Esophagus (tissue), 2 donors: ENCODE measurements at regions not wholly inside any gene's neighbourhood (a gene's known extent, or its start where the extent isn't known, plus 50 kb on each side); places are given as distances from the start of the nearest gene placed in this dataset.

Source experiments
- H3K27ac ChIP-seq, 2 donors: one replicate each; pipeline ENCODE4 v1.5.1; 2013; ENCODE audit warnings: low read depth in 2 of 2, mild to moderate bottlenecking in 2 of 2, inconsistent platforms in 1 of 2, low read length in 1 of 2, moderate library complexity in 1 of 2
- H3K27me3 ChIP-seq, 2 donors: one replicate each; pipeline ENCODE4 v1.6.1; 2013; ENCODE audit warnings: low read length in 2 of 2, control low read depth in 1 of 2, mild to moderate bottlenecking in 1 of 2; ENCODE audit not compliant: insufficient read depth in 2 of 2, control insufficient read depth in 1 of 2
- H3K36me3 ChIP-seq, 2 donors: one replicate each; pipeline ENCODE4 v1.6.1; 2013; ENCODE audit warnings: low read length in 1 of 2; ENCODE audit not compliant: control insufficient read depth in 2 of 2, insufficient read depth in 2 of 2
- H3K4me1 ChIP-seq, 2 donors: one replicate each; pipeline ENCODE4 v1.6.1; 2013; ENCODE audit warnings: low read length in 1 of 2; ENCODE audit not compliant: control insufficient read depth in 2 of 2, insufficient read depth in 2 of 2
- H3K4me3 ChIP-seq, 2 donors: one replicate each; pipeline ENCODE4 v1.5.1; 2013; ENCODE audit warnings: low read length in 2 of 2, mild to moderate bottlenecking in 2 of 2, low read depth in 1 of 2, moderate library complexity in 1 of 2
- H3K9me3 ChIP-seq, 2 donors: one replicate each; pipeline ENCODE4 v1.6.1; 2013; ENCODE audit warnings: mild to moderate bottlenecking in 2 of 2, low read depth in 1 of 2, low read length in 1 of 2, moderate library complexity in 1 of 2; ENCODE audit not compliant: control insufficient read depth in 2 of 2, insufficient read depth in 1 of 2
- WGBS, 2 donors: extraction: QIAGEN DNeasy Blood & Tissue Kit; methylation state at CpG; one replicate each; pipeline ENCODE4 v1.1.7; 2013; 5-methylcytosine and 5-hydroxymethylcytosine counted together
- donor health status: healthy with polysubstance abuse.
- donor health status: Bipolar disorder and iron deficiency.

GRCh38 chr1:234862944-234863515, 253.1 kb upstream of the IRF2BP2 start:
- peaks cover 0 to 16% of the 10 kb centered on the region in 2 donors for H3K4me1 ChIP-seq
- H3K4me3 ChIP-seq = no peak overlapping the region
- 14 to 34% methylated on average over 13 of the region's 13 CpGs for WGBS, 2 donors
- H3K27ac ChIP-seq = peak overlapping the region; percentile 42 to 62
- no peaks in the 10 kb centered on the region for H3K27me3 ChIP-seq
- peaks cover 0 to 2% of the 10 kb centered on the region in 2 donors for H3K9me3 ChIP-seq
- no peaks in the 10 kb centered on the region for H3K36me3 ChIP-seq

DNA sequence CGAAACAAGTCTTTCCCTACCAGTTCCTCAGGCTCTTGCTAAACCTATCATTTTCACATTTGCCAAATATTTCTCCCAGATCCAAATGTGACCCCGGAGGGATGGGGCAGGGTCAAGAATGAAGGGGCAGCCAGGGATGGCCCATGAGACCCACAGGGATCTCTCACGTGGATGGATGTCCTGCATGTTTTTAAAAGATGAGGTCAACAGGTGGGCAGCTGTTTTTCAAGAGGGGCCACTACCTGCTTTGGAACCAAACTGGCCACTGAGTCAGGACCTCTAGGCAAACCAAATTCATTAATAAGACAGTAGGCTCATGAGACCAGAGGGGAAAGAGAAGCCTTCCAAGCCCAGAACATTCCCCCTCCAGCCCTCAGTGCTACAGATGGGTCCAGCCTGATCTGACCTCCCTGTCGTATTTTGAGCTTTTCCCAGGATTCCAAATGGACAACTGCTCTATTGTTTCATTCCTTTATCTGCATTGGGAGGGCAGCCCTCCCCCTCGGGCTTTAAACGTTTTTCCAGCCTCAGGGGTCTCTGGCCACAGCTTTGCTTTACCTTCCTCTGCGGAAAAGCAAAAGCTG, 252.5 kb upstream of the IRF2BP2 start:
- 37 to 43% methylated on average over 7 of the region's 7 CpGs for WGBS, 2 donors
- no peaks in the 10 kb centered on the region for H3K36me3 ChIP-seq
- peaks cover 0 to 2% of the 10 kb centered on the region in 2 donors for H3K9me3 ChIP-seq
- H3K4me3 ChIP-seq = no peak overlapping the region
- peaks cover 0 to 16% of the 10 kb centered on the region in 2 donors for H3K4me1 ChIP-seq
- H3K27me3 ChIP-seq = no peaks in the 10 kb centered on the region
- H3K27ac ChIP-seq = peak overlapping the region; percentile 42 to 62

DNA sequence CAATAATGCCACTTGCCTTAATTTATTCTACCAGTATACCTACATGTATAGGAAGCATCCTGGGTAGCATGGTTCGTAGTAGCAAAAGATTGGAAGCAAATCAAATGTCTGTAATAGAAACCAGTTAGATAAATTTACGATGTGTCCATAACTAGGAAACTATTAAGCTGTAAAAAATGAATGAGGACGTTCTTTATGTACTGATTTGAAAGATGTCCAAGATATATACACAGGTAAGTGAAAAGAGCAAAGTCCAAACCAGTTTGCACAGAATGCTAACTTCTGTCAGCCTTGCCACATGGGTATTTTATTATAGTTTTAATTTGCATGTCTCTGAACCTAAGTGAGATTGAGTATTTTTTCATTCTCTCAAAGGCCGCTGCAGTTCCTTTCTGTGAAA, 251.8 kb upstream of the IRF2BP2 start:
- Histone ChIP-seq H3K4me1 (peaks cover 0 to 16% of the 10 kb centered on the region in 2 donors), H3K27me3 (no peaks in the 10 kb centered on the region), H3K4me3 (no peak overlapping the region), H3K36me3 (no peaks in the 10 kb centered on the region), H3K27ac (no peak overlapping the region), H3K9me3 (peaks cover 0 to 2% of the 10 kb centered on the region in 2 donors)
- 57 to 58% methylated on average over 4 of the region's 4 CpGs for WGBS, 2 donors

DNA sequence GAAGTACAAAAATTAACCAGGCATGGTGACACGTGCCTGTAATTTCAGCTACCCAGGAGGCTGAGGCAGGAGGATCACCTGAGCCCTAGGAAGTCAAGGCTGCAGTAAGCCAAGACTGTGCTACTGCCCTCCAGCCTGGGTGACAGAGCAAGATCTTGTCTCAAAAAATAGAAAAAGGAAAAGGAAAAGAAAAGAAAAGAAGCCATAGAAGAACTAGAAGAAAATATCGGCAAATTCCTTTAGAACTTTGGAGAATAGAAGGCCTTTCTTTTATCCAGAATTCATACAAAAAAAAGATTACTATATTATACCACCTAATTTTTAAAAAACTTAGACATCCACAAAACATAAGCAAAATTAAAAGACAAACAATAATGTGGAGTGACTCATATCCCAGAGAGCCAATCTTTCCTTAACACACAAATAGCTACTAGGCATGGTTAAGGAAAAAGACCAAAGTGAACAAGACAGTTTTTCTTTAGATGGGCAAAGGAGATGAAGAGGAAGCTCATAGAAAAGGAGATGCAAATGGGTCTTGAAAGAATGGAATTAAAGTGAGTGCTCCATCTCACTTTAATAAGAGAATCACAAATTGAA, 251.1 kb upstream of the IRF2BP2 start:
- WGBS, 2 donors = 93 to 100% methylated on average over 2 of the region's 2 CpGs
- Histone ChIP-seq H3K4me3 (no peak overlapping the region), H3K36me3 (no peaks in the 10 kb centered on the region), H3K27me3 (no peaks in the 10 kb centered on the region), H3K4me1 (peaks cover 0 to 16% of the 10 kb centered on the region in 2 donors), H3K27ac (no peak overlapping the region), H3K9me3 (peaks cover 0 to 2% of the 10 kb centered on the region in 2 donors)

- no peaks in the 10 kb centered on the region for H3K27me3 ChIP-seq
- no peaks in the 10 kb centered on the region for H3K36me3 ChIP-seq
- peaks cover 0 to 14% of the 10 kb centered on the region in 2 donors for H3K4me1 ChIP-seq
- H3K9me3 ChIP-seq = no peaks in the 10 kb centered on the region
- H3K4me3 ChIP-seq = no peak overlapping the region
- H3K27ac ChIP-seq = no peak overlapping the region
These were observed 248.7 kb upstream of the IRF2BP2 start for GRCh38 chr1:234858722-234859121.

GRCh38 chr1:234856845-234857245, 246.9 kb upstream of the IRF2BP2 start:
- 43 to 65% methylated on average over 3 of the region's 3 CpGs for WGBS, 2 donors
- H3K4me3 ChIP-seq = no peak overlapping the region
- H3K27me3 ChIP-seq = no peaks in the 10 kb centered on the region
- no peaks in the 10 kb centered on the region for H3K4me1 ChIP-seq
- no peaks in the 10 kb centered on the region for H3K36me3 ChIP-seq
- H3K9me3 ChIP-seq = no peaks in the 10 kb centered on the region
- peak overlapping the region; percentile 11 to 24 for H3K27ac ChIP-seq

DNA sequence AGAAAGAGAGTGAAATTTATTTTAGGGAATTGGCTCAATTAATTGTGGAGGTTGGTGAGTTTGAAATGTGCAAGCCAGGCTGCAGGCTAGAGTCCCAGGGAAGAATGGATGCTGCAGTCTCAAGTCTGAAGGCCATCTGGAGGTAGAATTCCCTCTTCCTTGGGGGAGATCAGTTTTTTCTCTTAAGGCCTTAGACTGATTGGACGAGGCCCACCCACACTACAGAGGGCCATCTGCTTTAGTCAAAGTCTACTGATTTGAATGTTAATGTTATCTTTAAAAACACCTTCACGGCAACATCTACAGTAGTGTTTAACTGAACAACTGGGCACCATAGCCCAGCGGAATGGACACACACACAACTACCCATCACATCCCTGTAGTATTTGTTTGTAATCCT, 245.9 kb upstream of the IRF2BP2 start:
- no peaks in the 10 kb centered on the region for H3K4me1 ChIP-seq
- no peak overlapping the region for H3K27ac ChIP-seq
- no peaks in the 10 kb centered on the region for H3K9me3 ChIP-seq
- H3K27me3 ChIP-seq = no peaks in the 10 kb centered on the region
- H3K4me3 ChIP-seq = no peak overlapping the region
- no peaks in the 10 kb centered on the region for H3K36me3 ChIP-seq
- WGBS, 2 donors = 92 to 98% methylated on average over 3 of the region's 3 CpGs

- no peaks in the 10 kb centered on the region for H3K36me3 ChIP-seq
- no peaks in the 10 kb centered on the region for H3K9me3 ChIP-seq
- H3K4me1 ChIP-seq = no peaks in the 10 kb centered on the region
- H3K27ac ChIP-seq = no peak overlapping the region
- no peak overlapping the region for H3K4me3 ChIP-seq
- 78 to 79% methylated on average over 1 of the region's 1 CpG for WGBS, 2 donors
- no peaks in the 10 kb centered on the region for H3K27me3 ChIP-seq
These were observed 244.7 kb upstream of the IRF2BP2 start for GRCh38 chr1:234854645-234855039.

DNA sequence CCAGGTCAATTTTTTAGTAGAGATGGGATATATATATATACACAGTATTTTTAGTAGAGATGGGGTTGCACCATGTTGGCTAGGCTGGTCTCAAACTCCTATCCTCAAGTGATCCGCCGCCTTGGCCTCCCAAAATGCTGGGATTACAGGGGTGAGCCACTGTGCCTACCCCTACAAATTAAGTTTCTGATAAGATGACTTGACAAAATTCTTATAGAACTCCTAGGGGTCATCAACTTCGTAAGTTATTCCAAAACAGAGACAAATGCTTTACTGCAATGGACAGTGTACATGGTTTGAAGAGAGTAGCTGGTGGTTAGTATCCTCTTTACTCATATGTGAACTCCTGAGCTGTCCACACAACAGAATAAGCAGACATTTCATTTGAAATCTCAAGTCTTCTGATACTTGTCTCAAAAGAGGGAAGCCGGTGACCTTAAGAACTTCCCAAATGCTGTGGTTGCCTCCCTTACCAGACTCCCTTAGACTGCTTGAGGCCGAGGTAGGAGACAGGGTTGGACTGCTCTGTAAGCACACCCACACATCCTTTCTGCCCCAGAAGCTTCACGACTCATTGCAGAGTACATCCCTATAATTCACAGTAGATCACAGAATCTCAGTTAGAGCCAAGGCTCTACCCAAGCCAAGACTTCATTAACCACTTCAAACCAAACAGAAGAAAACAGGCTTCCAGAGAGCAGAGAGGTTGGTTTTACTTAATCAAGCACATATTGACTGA, 244.1 kb upstream of the IRF2BP2 start:
- Histone ChIP-seq H3K4me1 (no peaks in the 10 kb centered on the region), H3K36me3 (no peaks in the 10 kb centered on the region), H3K27me3 (no peaks in the 10 kb centered on the region), H3K9me3 (no peaks in the 10 kb centered on the region), H3K27ac (no peak overlapping the region), H3K4me3 (no peak overlapping the region)
- 70 to 80% methylated on average over 6 of the region's 6 CpGs for WGBS, 2 donors
